ENCODE measurements at regions not wholly inside any gene's neighbourhood (a gene's known extent, or its start where the extent isn't known, plus 50 kb on each side); places are given as distances from the start of the nearest gene placed in this dataset.
A peak's percentile ranks its signal among the peaks of the same experiment; 100 is the strongest.

DNA sequence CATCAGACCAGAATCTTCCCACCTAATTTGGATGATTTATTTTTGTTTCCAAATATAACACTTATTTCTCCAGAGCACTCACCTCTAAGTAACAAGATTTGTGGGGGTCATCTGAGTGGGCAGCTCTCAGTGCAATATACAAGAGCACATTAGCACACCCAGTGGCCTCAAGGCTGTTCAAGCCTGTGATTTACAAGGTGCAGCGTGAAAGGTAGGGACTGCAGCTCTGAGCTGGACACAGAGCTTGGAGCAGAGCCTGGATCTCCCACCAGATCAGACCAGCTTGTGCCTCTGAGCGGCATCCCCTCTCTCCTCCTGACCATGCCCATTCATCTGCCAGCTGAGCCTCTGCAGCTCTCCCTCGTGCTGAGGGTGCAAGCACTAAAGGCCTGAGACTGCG is 323.3 kb upstream of the ZC3H12C start:
- TF ChIP-seq GATA2 (IDR thresholded peaks at IDR 0.05; ENCODE audit: low read depth, low read length) (peak; percentile 46), GATA3 (IDR thresholded peaks at IDR 0.05; ENCODE audit: low read depth, low read length) (no peak)

Measured in SH-SY5Y (cell line).